Stomach (tissue), 4 donors: ENCODE measurements at regions not wholly inside any gene's neighbourhood (a gene's known extent, or its start where the extent isn't known, plus 50 kb on each side); places are given as distances from the start of the nearest gene placed in this dataset.

Experiments used
- EP300 ChIP-seq: sonication (generic); formaldehyde crosslinking; IDR thresholded peaks from one replicate; pipeline ENCODE4 v1.6.1; 2017; ENCODE audit warnings: antibody characterized with exemption
- POLR2A ChIP-seq, 4 donors: fragments of 450-650 bp; IDR thresholded peaks; one replicate each; pipeline ENCODE4 v1.6.1; 2016; ENCODE audit warnings: antibody characterized with exemption in 4 of 4, control low read depth in 2 of 4, mild to moderate bottlenecking in 1 of 4, moderate library complexity in 1 of 4
- POLR2AphosphoS5 ChIP-seq, 3 donors: sonication (generic); formaldehyde crosslinking; IDR thresholded peaks; one replicate each; pipeline ENCODE4 v1.6.1; 2016; ENCODE audit warnings: antibody characterized with exemption in 3 of 3
- TF ChIP-seq, protein P1 (sequence below), 7 experiments: fragments of 450-650 bp in 4 of 7; fragments of 200-600 bp in 3 of 7; sonication (generic) in 3 of 7; IDR thresholded peaks; one replicate each; pipeline ENCODE4 v1.5.1; 2016 to 2019; ENCODE audit warnings: antibody characterized with exemption in 7 of 7, control low read depth in 2 of 7, mild to moderate bottlenecking in 1 of 7

DNA sequence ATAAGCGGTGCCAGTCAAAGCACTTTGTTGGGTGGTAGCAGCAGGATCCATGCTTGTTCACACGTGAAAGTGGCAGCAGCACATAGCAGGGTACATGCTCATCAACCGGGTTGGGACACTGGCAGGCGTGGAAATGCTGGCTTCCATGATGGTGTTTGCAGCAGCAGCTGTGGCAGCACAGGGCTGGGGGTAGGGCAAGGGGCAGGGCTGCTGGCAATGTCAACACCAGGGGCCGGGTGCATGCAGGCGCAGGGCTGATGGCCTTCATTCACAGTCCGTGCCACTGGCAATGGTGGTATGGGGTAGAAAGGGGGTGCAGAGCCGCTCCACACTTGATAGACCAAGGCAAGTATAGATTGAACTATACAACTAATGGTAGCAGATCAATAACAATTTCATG is 374.7 kb upstream of the FAM241A start:
- TF ChIP-seq, protein P1, sequence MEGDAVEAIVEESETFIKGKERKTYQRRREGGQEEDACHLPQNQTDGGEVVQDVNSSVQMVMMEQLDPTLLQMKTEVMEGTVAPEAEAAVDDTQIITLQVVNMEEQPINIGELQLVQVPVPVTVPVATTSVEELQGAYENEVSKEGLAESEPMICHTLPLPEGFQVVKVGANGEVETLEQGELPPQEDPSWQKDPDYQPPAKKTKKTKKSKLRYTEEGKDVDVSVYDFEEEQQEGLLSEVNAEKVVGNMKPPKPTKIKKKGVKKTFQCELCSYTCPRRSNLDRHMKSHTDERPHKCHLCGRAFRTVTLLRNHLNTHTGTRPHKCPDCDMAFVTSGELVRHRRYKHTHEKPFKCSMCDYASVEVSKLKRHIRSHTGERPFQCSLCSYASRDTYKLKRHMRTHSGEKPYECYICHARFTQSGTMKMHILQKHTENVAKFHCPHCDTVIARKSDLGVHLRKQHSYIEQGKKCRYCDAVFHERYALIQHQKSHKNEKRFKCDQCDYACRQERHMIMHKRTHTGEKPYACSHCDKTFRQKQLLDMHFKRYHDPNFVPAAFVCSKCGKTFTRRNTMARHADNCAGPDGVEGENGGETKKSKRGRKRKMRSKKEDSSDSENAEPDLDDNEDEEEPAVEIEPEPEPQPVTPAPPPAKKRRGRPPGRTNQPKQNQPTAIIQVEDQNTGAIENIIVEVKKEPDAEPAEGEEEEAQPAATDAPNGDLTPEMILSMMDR (IDR thresholded peaks at IDR 0.05) = no peak
- no peak for TF ChIP-seq POLR2AphosphoS5 (IDR thresholded peaks at IDR 0.05)
- no peak for TF ChIP-seq POLR2A (IDR thresholded peaks at IDR 0.05)
- no peak for TF ChIP-seq EP300
